ENCODE measurements at regions not wholly inside any gene's neighbourhood (a gene's known extent, or its start where the extent isn't known, plus 50 kb on each side); places are given as distances from the start of the nearest gene placed in this dataset.
"Not testable (repeated sequence)": the region's sequence is repeated elsewhere in the genome, so short reads cannot be mapped to it uniquely, and the experiment has no call there.

- DNase-seq (ENCODE audit: low spot score): not testable (repeated sequence)
Observed at GRCh38 chr2:94737145-94737544, 134.1 kb upstream of the TEKT4 start.

- not testable (repeated sequence) for DNase-seq (ENCODE audit: low spot score)
Observed at GRCh38 chr2:94737736-94738342, 133.4 kb upstream of the TEKT4 start.

GRCh38 chr2:94753466-94753998, 117.7 kb upstream of the TEKT4 start:
- DNase-seq (ENCODE audit: low spot score): no peak

- no peak for DNase-seq (ENCODE audit: low spot score)
Observed at GRCh38 chr2:94758546-94758945, 112.7 kb upstream of the TEKT4 start.

- DNase-seq (ENCODE audit: low spot score): no peak
Observed at GRCh38 chr2:94759211-94759610, 112.0 kb upstream of the TEKT4 start.

- DNase-seq (ENCODE audit: low spot score): no peak
Observed at GRCh38 chr2:94762600-94762999, 108.6 kb upstream of the TEKT4 start.

- no peak for DNase-seq (ENCODE audit: low spot score)
Observed at GRCh38 chr2:94763318-94763717, 107.9 kb upstream of the TEKT4 start.

- DNase-seq (ENCODE audit: low spot score): not testable (repeated sequence)
Observed at GRCh38 chr2:94764331-94764730, 106.9 kb upstream of the TEKT4 start.

- no peak for DNase-seq (ENCODE audit: low spot score)
Observed at GRCh38 chr2:94767336-94767735, 103.9 kb upstream of the TEKT4 start.

- DNase-seq (ENCODE audit: low spot score): no peak
Observed at GRCh38 chr2:94769733-94770132, 101.5 kb upstream of the TEKT4 start.

GRCh38 chr2:94774851-94775250, 96.4 kb upstream of the TEKT4 start:
- no peak for DNase-seq (ENCODE audit: low spot score)

- no peak for DNase-seq (ENCODE audit: low spot score)
Observed at GRCh38 chr2:94776036-94776435, 95.2 kb upstream of the TEKT4 start.

- not testable (repeated sequence) for DNase-seq (ENCODE audit: low spot score)
Observed at GRCh38 chr2:94785105-94785504, 86.1 kb upstream of the TEKT4 start.

GRCh38 chr2:94786424-94786823, 84.8 kb upstream of the TEKT4 start:
- not testable (repeated sequence) for DNase-seq (ENCODE audit: low spot score)

- not testable (repeated sequence) for DNase-seq (ENCODE audit: low spot score)
Observed at GRCh38 chr2:94790169-94790568, 81.1 kb upstream of the TEKT4 start.

- DNase-seq (ENCODE audit: low spot score): not testable (repeated sequence)
Observed at GRCh38 chr2:94797235-94797634, 74.0 kb upstream of the TEKT4 start.
